Parathyroid adenoma (tissue), 2 donors: ENCODE measurements at regions not wholly inside any gene's neighbourhood (a gene's known extent, or its start where the extent isn't known, plus 50 kb on each side); places are given as distances from the start of the nearest gene placed in this dataset.

ENCODE experiments used
- H2AFZ ChIP-seq: fragments of 300-600 bp; sonication (generic); one replicate; pipeline ENCODE4 v1.7.0; 2017; ENCODE audit warnings: antibody characterized with exemption, mild to moderate bottlenecking
- H3K27ac ChIP-seq: fragments of 300-600 bp; sonication (generic); one replicate; pipeline ENCODE4 v1.7.0; 2017
- H3K27me3 ChIP-seq: fragments of 300-600 bp; sonication (generic); one replicate; pipeline ENCODE4 v1.7.0; 2017; ENCODE audit warnings: low read length; ENCODE audit not compliant: control insufficient read depth, insufficient read depth
- H3K36me3 ChIP-seq: fragments of 300-600 bp; sonication (generic); one replicate; pipeline ENCODE4 v1.7.0; 2017; ENCODE audit warnings: low read length; ENCODE audit not compliant: control insufficient read depth, insufficient read depth
- H3K4me1 ChIP-seq: fragments of 300-600 bp; sonication (generic); one replicate; pipeline ENCODE4 v1.7.0; 2017; ENCODE audit warnings: control low read depth
- H3K4me2 ChIP-seq: fragments of 300-600 bp; sonication (generic); one replicate; pipeline ENCODE4 v1.7.0; 2017; ENCODE audit warnings: low read length
- H3K4me3 ChIP-seq: fragments of 300-600 bp; sonication (generic); one replicate; pipeline ENCODE4 v1.7.0; 2017; ENCODE audit warnings: low read depth, low read length
- H3K79me2 ChIP-seq: fragments of 300-600 bp; sonication (generic); one replicate; pipeline ENCODE4 v1.7.0; 2017; ENCODE audit warnings: control low read depth
- H3K9ac ChIP-seq: fragments of 300-600 bp; sonication (generic); one replicate; pipeline ENCODE4 v1.7.0; 2017; ENCODE audit warnings: mild to moderate bottlenecking
- H3K9me3 ChIP-seq: fragments of 300-600 bp; sonication (generic); one replicate; pipeline ENCODE4 v1.7.0; 2017; ENCODE audit warnings: low read length; ENCODE audit not compliant: control insufficient read depth
- CTCF ChIP-seq: fragments of 300-600 bp; sonication (generic); IDR thresholded peaks from one replicate; pipeline ENCODE4 v1.7.0; 2017; ENCODE audit warnings: antibody characterized with exemption, mild to moderate bottlenecking
- donor health status: primary hyperparathyroidism.

- H3K9me3 ChIP-seq: no peaks in the 10 kb centered on the region
- H2AFZ ChIP-seq: no peak overlapping the region
- TF ChIP-seq CTCF: no peak
- no peak overlapping the region for H3K9ac ChIP-seq
- no peak overlapping the region for H3K4me3 ChIP-seq
- no peak overlapping the region for H3K27ac ChIP-seq
- no peaks in the 10 kb centered on the region for H3K4me1 ChIP-seq
- no peaks in the 10 kb centered on the region for H3K27me3 ChIP-seq
- H3K36me3 ChIP-seq: no peaks in the 10 kb centered on the region
- no peak overlapping the region for H3K4me2 ChIP-seq
- no peaks in the 10 kb centered on the region for H3K79me2 ChIP-seq
These were observed 515.7 kb upstream of the PROK2 start for GRCh38 chr3:72300621-72301020.

- no peak overlapping the region for H3K27ac ChIP-seq
These were observed 514.9 kb upstream of the PROK2 start for GRCh38 chr3:72299823-72300222.

GRCh38 chr3:72299321-72299802 lies 514.4 kb upstream of the PROK2 start:
- Histone ChIP-seq H3K27ac (no peak overlapping the region), H3K4me1 (no peaks in the 10 kb centered on the region), H3K4me2 (no peak overlapping the region), H3K9me3 (no peaks in the 10 kb centered on the region), H3K36me3 (no peaks in the 10 kb centered on the region), H3K79me2 (no peaks in the 10 kb centered on the region), H3K27me3 (no peaks in the 10 kb centered on the region), H3K4me3 (no peak overlapping the region), H3K9ac (no peak overlapping the region), H2AFZ (no peak overlapping the region)
- TF ChIP-seq CTCF: no peak

More at GRCh38 chr3:72299823-72300222, 514.9 kb upstream of the PROK2 start:
- no peaks in the 10 kb centered on the region for H3K79me2 ChIP-seq
- H3K36me3 ChIP-seq: no peaks in the 10 kb centered on the region
- H3K9ac ChIP-seq: no peak overlapping the region
- no peak overlapping the region for H3K4me2 ChIP-seq
- no peak overlapping the region for H3K4me3 ChIP-seq
- no peaks in the 10 kb centered on the region for H3K27me3 ChIP-seq
- no peaks in the 10 kb centered on the region for H3K4me1 ChIP-seq
- no peaks in the 10 kb centered on the region for H3K9me3 ChIP-seq
- TF ChIP-seq CTCF: no peak
- H2AFZ ChIP-seq: no peak overlapping the region

GRCh38 chr3:72298201-72299152 lies 513.5 kb upstream of the PROK2 start:
- H3K9ac ChIP-seq: no peak overlapping the region
- H3K4me3 ChIP-seq: no peak overlapping the region
- no peak for TF ChIP-seq CTCF
- H3K4me2 ChIP-seq: no peak overlapping the region
- no peaks in the 10 kb centered on the region for H3K36me3 ChIP-seq
- no peak overlapping the region for H2AFZ ChIP-seq
- H3K27ac ChIP-seq: no peak overlapping the region
- no peaks in the 10 kb centered on the region for H3K9me3 ChIP-seq
- H3K79me2 ChIP-seq: no peaks in the 10 kb centered on the region
- H3K4me1 ChIP-seq: no peaks in the 10 kb centered on the region
- H3K27me3 ChIP-seq: no peaks in the 10 kb centered on the region

- Histone ChIP-seq H3K27ac (no peak overlapping the region), H3K9me3 (no peaks in the 10 kb centered on the region), H3K4me1 (no peaks in the 10 kb centered on the region), H3K9ac (no peak overlapping the region), H2AFZ (no peak overlapping the region), H3K79me2 (no peaks in the 10 kb centered on the region), H3K36me3 (no peaks in the 10 kb centered on the region), H3K27me3 (no peaks in the 10 kb centered on the region), H3K4me3 (no peak overlapping the region), H3K4me2 (no peak overlapping the region)
- no peak for TF ChIP-seq CTCF
These were observed 512.5 kb upstream of the PROK2 start for GRCh38 chr3:72297481-72297880.
